GM19372 (cell line): ENCODE measurements at regions not wholly inside any gene's neighbourhood (a gene's known extent, or its start where the extent isn't known, plus 50 kb on each side); places are given as distances from the start of the nearest gene placed in this dataset.
"Not testable (repeated sequence)": the region's sequence is repeated elsewhere in the genome, so short reads cannot be mapped to it uniquely, and the experiment has no call there.

Experiments
- ATAC-seq: cut with Tn5 transposase; IDR thresholded peaks from one replicate; pipeline ENCODE4 v1.9.1; 2021; ENCODE audit warnings: mild to moderate bottlenecking, low read depth, moderate library complexity; ENCODE audit not compliant: unreplicated experiment

DNA sequence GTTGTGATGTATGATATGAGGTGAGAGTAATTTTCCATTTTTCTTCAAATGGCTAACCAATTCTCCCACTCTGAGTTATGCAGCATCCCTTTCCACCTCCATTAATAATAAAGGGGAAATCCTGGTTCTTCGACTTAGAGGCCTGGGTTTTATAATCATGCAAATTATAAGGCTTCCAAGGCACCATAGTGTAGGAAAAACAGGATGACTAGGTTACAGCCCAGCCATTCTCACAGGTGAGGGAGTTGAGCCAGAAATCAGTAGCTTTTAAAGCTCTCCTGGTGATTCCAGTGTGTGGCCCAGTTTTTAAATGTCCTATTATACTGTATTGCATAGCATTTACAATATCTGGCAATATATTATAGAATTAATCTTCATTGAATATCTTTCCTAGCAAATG lies 203.1 kb downstream of the ARHGEF9 start:
- ATAC-seq: no peak

DNA sequence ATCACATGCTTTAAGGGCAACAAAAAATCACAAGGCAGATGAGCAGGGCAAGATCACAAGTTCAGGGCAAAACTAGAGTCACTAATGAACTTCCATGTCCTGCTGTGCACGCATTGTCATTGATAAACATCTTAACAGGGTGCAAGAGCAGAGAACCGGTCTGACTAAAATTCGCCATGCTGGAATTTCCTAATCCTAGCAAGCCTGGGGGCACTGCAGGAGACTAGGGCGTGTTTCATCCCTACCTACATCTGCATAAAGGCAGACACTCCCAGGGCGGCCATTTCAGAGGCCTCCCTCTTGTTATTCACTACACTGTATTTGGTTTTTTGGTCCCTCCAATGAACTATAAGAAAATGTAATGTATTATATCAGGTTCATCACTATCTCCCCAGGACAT lies 203.6 kb downstream of the ARHGEF9 start:
- ATAC-seq: no peak

DNA sequence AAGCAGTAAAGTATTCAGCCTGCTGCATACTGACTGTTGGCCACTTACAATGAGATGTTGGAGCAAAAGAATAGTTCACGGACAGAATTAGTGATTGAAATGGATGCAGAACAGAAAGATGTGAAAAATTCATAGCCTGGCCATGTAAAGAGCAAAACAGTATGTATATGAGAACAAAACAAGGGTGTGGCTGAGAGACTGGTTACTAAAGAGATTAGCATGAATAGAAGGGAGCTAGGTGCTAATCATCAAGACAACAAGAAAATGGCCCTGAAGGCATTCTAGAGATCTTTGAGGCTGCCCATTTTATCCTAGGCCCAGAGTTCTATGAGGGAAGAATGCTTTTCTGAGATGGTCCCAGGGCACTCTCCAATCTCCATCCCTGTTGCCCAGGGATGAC lies 208.5 kb downstream of the ARHGEF9 start:
- ATAC-seq: no peak

DNA sequence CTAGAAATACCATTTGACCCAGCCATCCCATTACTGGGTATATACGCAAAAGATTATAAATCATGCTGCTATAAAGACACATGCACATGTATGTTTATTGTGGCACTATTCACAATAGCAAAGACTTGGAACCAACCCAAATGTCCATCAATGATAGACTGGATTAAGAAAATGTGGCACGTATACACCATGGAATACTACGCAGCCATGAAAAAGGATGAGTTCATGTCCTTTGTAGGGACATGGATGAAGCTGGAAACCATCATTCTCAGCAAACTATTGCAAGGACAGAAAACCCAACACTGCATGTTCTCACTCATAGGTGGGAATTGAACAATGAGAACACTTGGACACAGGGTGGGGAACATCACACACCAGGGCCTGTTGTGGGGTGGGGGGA lies 209.3 kb downstream of the ARHGEF9 start:
- ATAC-seq: not testable (repeated sequence)

DNA sequence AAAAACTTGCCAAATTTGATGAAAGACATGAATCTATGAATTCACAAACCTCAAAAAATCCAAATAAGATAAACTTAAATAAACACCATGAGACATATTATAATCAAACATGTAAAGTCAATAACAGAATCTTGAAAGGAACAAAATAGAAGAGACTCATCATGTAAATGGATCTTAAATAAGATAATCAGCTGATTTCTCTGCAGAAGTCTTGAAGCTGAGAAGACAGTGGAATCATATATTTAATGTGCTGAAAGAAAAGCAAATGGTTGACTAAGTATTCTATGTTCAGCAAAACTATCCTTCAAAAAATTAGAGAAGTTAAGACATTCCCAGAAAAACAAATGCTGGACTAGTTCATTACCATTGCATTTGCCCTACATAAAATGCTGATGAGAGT lies 215.7 kb upstream of the SPIN4 start:
- no peak for ATAC-seq

DNA sequence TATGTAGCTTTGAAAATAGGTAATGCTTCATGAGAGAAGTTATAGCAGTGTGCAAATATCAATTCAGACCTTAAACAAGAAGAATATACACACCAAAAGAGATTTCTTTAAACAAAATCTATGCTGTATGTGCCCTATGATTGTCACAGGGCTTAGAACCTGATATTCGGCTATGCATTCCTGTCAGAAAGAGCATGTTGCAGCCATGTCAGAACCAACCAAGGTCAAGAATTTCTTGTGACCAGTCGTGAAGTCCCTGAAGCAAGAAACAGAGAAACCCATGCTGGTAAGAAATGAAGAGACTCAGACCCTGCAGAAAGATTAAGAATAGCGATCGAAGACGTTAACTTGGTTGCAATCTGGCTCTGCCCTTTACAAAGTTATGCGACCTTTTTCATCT lies 210.3 kb upstream of the SPIN4 start:
- ATAC-seq: no peak

DNA sequence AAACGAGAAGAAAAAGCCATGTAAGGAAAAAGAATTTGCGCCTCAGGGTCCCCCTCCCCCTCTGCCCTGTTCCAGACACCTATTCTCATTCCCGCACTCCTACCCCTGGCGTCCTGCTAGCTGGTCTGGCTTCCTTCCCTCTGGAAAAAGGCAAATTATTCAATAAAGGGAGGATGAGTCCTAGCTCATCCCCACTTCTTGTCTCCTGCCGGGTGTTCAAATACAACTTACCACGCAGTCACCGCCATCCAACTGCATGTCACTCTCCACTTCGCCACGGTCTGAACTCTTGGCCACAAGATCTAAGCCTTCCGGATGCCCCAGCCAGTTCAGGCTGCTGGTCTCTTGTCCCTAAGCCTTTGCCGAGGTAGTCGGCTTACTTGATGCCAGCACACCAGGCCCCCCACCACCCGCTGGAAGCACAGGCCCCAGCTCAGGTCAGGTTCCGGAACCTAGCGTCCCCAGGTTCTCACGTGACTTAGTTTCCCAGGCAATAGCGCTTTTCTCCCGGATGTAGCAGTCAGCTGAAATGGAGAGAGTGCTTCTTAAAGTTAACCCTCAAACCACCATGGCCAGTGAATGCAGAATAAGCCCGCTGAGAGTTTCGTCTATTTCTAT lies 209.6 kb upstream of the SPIN4 start:
- peak; percentile 98 for ATAC-seq

DNA sequence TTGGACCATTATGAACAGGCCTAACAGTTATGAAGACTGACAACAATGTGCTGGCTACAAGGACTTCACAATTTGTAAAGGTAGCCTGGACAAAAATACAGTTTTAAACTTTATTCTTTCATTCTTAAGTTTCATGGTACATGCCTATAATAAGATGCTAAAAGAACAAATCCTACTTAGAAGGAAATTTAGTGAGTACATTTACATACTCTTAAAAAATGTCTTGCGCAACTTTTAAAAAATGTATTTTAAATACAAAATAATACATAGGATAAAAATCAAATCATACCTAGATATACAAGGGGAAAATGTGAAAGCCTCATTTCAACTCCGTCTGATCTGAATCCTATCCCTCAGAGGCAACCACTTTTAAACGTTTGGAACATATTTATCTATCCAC lies 200.7 kb upstream of the SPIN4 start:
- ATAC-seq: no peak

DNA sequence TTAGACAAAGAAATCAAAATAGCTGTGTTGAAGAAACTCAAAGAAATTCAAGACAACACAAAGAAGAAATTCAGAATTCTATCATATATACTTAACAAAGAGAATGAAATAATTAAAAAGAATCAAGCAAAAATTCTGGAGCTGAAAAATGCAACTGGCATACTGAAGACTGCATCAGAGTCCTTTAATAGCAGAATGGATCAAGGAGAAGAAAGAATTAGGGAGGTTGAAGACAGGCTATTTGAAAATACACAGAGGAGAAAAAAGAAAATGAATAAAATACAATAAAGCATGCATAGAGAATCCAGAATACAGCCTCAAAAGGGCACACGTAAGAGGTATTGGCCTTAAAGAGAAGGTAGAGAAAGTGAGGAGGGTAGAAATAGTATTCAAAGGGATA lies 179.5 kb upstream of the SPIN4 start:
- ATAC-seq: no peak

DNA sequence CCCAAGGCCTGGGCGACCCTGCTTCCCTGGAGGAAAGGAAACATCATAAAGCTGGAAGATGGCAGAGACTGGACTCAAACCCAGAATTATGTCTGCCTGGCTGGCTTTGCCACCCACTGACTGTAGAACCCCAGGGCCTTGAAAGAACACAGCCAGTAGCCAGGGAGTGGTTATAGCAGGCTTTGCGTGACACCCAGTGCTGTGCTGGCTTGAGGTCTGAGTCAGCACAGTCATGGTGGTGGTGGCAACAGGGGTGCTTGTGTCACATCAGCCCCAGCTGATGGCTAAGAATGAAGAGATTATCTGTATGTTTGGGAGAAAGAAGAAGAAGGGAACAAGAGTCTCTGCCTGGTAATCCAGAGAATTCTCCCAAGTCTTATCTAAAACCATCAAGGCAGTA lies 178.8 kb upstream of the SPIN4 start:
- no peak for ATAC-seq

DNA sequence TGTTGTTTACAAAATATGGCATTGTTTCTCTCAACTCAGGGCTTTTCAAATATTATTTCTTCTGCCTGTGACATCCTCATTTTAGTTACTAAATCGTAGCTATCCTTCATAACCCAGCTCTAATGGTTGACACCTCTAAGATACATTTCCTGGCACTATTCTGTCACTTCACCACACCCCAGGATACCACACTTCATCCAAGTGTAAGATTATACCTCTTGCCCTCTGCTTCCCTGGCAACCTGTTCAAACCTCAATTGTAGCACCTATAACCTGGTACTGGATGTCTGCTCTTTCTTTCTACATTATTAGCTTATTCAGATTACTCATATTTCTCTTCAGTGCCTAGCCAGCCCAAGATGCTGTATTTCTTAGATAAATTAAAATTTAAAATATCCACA lies 175.7 kb upstream of the SPIN4 start:
- no peak for ATAC-seq

DNA sequence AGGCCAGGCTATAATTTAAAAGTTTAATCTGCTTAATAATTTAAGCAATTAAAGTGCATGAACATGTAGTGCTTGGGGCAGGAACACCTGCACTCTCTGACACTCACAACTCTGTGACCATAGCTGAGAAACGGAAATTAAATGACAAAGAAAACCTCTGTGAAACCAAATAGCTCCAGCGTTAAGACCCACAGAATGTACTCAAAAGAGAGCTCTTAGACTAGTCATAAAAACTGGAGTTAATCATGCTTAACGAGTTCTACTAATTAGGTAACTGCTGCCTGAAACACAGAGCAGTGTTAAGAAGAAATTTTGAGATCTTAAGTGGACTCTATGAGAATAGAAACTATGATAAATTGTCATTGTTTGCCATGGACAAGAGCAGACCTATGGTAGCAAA lies 174.4 kb upstream of the SPIN4 start:
- ATAC-seq: no peak

DNA sequence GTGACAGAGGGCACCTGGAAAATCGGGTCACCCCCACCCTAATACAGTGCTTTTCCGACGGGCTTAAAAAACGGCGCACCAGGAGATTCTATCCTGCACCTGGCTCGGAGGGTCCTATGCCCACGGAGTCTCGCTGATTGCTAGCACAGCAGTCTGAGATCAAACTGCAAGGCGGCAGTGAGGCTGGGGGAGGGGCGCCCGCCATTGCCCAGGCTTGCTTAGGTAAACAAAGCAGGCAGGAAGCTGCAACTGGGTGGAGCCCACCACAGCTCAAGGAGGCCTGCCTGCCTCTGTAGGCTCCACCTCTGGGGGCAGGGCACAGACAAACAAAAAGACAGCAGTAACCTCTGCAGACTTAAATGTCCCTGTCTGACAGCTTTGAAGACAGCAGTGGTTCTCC lies 168.2 kb upstream of the SPIN4 start:
- not testable (repeated sequence) for ATAC-seq

DNA sequence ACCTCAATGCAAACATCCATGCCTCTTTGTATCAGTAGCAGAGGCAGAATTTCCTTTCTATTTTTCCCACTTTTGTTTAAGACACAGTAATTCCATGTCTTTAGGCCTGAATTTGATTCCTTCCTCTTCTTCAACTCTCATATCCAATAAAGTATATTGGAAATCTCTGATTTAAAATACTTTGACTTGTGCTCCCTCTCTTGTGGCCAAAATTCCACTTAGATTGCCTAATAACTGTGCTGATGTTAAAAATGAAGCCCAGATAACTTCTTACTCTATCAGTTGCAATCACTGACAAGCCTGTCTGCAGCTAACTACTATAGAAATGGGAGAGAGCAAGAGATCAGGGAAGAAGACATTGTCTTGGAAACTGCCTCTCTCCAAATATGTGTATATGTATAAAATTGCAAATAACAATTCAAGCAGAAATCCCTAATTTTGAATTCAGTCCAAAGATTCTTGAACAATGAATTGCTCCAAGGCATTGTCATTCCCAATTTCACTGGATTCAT lies 163.5 kb upstream of the SPIN4 start:
- ATAC-seq: no peak

DNA sequence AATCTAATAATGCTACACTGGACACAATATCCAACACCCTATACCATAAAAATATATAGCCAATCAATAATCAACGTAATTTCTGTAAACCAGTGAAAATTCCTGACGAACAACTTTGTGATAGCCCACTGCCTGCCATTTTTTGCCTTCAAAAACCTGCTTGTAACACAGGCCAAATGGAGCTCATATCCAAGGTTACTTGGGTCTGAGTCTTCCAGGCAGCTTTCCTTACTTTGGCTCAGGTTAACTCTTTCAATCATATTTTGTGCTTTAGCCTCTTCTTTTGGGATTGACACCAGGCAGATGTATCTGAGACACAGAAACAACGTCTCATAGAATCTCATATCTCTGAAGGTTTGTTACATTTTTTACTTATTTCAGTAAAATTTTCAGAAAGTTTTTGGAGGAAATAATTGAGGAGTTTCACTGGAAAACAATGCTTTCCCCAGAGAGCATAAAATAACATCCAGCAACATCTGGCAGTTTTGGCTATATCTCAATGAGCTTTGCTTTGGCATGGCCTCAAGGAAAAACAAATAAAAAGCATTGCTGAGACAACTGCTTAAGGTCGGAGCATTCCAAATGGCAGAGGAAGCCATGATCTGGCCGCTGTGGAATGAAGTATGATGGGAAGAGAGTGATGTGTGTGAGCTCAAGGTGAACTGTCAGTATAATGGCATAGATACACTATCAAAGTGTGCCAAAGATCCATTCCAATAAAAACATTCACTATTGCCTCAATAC lies 162.9 kb upstream of the SPIN4 start:
- ATAC-seq: no peak

DNA sequence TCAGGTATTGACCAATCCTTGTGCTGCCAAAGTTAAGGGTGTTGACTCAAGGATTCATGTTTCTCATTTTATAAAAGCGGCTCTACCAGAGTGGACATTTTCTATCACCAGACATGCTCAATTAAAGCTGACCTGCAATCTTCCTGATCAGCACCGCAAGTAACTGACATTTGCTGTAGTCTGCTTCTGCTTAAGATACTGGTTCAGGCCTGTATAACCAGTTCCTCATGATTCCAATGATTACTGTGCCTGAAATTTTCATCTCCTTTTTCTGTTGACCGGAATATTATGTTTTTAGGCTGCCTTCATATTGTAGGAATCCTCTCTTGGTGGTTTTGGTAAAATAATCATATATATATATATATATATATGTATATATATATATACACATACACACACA lies 160.2 kb upstream of the SPIN4 start:
- ATAC-seq: no peak

DNA sequence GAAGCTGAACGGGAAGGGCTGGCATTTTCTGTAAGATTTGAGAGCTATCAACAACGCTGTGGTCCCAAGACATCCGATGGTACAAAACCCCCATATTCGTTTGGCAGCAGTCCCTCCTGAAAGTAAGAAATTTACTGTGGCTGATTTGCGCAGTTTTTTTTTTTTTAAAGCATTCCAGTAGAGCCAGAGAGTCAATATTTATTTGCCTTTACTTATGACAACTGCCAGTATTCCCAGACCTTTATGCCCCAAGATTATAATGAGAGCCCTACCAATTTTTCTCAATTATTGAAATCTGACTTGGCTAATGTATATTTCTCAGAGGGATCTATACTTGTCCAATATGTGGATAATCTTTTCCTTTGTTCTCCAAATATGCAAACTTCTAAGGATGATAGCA lies 157.5 kb upstream of the SPIN4 start:
- ATAC-seq: no peak

DNA sequence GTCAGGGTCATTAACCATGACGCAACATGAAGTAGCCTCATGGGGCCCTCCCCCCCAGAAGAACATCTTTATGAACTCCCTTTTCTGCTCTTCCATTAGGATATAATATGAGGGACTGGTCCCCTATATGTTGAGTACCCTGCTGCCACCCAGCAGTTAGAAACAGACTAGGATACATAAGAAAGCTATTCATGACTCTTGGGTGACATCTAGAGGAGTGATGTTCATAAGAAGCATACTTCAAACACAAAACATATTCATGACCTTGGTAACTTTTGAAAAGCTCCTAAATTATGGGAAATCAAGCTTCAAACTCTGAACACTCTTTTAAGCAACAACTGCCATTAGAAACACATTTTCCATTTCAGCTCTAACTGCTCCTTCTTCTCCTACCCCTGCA lies 155.2 kb upstream of the SPIN4 start:
- ATAC-seq: no peak

DNA sequence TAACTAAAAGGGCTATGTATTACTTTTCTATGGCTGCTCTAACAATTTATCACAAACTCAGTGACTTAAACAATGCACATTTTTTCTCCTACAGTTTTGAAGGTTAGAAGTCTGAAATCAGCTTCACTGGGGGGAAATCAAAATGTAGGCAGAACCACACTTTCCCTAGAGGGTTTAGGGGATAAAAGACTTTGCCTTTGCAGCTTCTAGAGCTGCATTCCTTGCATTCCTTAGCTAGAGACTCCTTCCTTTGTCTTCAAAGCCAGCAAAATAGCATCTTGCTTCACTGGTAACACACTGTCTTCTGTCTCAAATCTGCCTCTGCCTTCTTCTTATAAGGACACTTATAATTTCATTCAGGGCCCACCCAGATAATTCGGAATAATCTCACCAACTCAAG lies 152.4 kb upstream of the SPIN4 start:
- no peak for ATAC-seq

DNA sequence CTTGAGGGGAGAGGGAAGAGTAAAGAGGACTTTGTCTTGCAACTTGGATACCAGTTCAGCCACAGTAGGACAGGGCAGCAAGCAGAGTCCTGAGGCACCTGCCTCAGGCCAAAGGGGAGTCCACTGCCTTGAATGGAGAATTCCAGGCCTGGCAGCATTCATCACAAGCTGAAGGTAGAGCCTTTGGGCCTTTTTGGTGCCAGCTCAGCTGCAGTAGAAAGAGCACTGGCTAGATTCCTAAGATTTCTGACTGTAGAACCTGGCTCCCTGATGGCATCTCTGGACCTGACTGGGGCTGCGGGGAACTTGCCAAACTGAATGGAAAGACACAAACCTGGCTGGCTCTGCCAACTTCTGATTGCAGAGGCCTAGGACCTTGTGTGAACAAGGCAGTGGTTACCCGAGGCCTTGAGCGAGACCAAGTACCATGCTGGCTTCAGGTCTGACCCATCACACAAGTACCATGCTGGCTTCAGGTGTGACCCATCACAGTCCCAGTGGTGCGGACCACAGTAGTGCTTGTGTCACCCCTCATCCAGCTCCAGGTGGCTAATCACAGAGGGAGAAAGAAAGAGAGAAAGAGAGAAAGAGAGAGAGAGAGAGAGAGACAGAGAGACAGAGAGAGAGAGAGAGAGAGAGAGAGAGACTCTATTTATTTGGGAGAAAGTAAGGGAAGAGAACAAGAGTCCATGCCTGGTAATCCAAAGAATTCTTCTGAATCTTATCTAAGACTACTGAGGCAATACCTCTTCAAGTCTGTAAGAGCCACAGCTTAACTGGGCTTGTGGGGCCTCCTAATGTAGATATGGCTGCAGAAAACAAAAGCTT lies 137.6 kb upstream of the SPIN4 start:
- no peak for ATAC-seq

DNA sequence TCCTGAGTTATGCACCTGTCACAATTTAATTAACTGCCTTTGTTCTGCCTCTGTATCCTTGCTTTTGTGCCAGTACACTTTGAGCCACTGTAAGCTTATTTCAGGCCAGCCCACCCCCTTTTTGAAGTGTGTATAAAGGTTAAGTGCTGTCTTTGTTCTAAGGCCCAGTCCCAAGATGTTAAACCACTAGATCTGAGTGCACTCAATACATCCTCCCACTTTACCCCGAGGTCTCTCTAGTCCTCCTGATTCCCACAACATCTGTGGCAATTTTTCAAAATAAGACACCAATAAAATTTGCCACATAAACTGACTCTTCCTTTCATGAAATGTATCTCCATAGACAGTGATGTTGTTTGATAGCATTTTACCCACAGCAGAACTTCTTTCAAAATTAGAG lies 124.1 kb upstream of the SPIN4 start:
- ATAC-seq: no peak
